K562 (cell line): ENCODE measurements at regions not wholly inside any gene's neighbourhood (a gene's known extent, or its start where the extent isn't known, plus 50 kb on each side); places are given as distances from the start of the nearest gene placed in this dataset.

ENCODE experiments used
- ATAC-seq: fragments of 200-7000 bp; cut with Tn5 transposase; 3 replicates; pipeline ENCODE4 v1.9.1; 2020; ENCODE audit warnings: moderate library complexity
- BruUV-seq: library from RNA; stranded (reverse); fragments of 400-500 nt; replicated peaks from 2 replicates; lab custom pipeline; 2021; lab: Mats Ljungman, UMichigan
- CTCF ChIA-PET: fragments of 300-600 bp; formaldehyde crosslinking; extraction: SDS; loops from one replicate; lab custom pipeline; 2021; ENCODE audit warnings: low intra/inter-chr PET ratio; lab: Yijun Ruan, JAX
- POLR2A ChIA-PET: fragments of 300-600, 350-650 bp; sonication (Branson Sonifier 250); formaldehyde crosslinking; extraction: SDS; loops from one replicate; lab custom pipeline; 2021; ENCODE audit warnings: antibody characterized with exemption, inconsistent platforms; lab: Yijun Ruan, JAX
- DNase-seq, 4 experiments: peaks; one replicate each; pipeline versions ENCODE4 v3.0.0 to v3.0.0-alpha.2; 2011 to 2018; ENCODE audit warnings: low spot score in 3 of 4, mixed read lengths in 3 of 4; ENCODE audit errors: extremely low read depth in 1 of 4
- FAIRE-seq: peaks from 2 replicates; lab custom pipeline; 2011; peaks lifted over from hg19 to GRCh38; lab: Jason Lieb, UNC
- H2AFZ ChIP-seq: 2 replicates; pipeline ENCODE4 v1.6.0; 2011; ENCODE audit warnings: low read depth, low read length, control low read depth, inconsistent platforms
- H3K27ac ChIP-seq: fragments of 200-600 bp; 3 replicates; pipeline ENCODE4 v1.8.0; 2011; ENCODE audit warnings: low read depth, mild to moderate bottlenecking, control low read depth, inconsistent platforms, low read length, moderate library complexity, mixed read lengths; ENCODE audit errors: extremely low read depth
- H3K27me3 ChIP-seq, 2 experiments: fragments of 300-600 bp in 1 of 2; 2 replicates in 1 of 2; 3 replicates in 1 of 2; pipeline versions ENCODE4 v1.6.0 to v1.8.0; 2011; ENCODE audit warnings: inconsistent platforms in 2 of 2, low read length in 2 of 2, mild to moderate bottlenecking in 1 of 2, mixed read lengths in 1 of 2, moderate library complexity in 1 of 2; ENCODE audit not compliant: control insufficient read depth in 2 of 2, insufficient read depth in 2 of 2
- H3K36me3 ChIP-seq: fragments of 300-600 bp; 3 replicates; pipeline ENCODE4 v1.8.0; 2011; ENCODE audit warnings: mild to moderate bottlenecking, low read length, inconsistent platforms; ENCODE audit not compliant: control insufficient read depth, insufficient read depth
- H3K4me1 ChIP-seq, 2 experiments: fragments of 200-600 bp in 1 of 2; replicated peaks in 1 of 2; 2 replicates in 1 of 2; 3 replicates in 1 of 2; pipeline versions ENCODE4 v1.5.1 to v1.8.0; 2011; ENCODE audit warnings: inconsistent platforms in 2 of 2, low read length in 2 of 2, mild to moderate bottlenecking in 1 of 2, mixed read lengths in 1 of 2, moderate library complexity in 1 of 2; ENCODE audit not compliant: control insufficient read depth in 2 of 2, insufficient read depth in 2 of 2
- H3K4me2 ChIP-seq: 2 replicates; pipeline ENCODE4 v1.6.1; 2011; ENCODE audit warnings: low read length, control low read depth, inconsistent platforms, mixed read lengths; ENCODE audit not compliant: insufficient read depth
- H3K4me3 ChIP-seq: fragments of 200-600 bp; sonication (generic), shearing (Covaris generic); 2 replicates; pipeline ENCODE4 v1.5.1; 2016; ENCODE audit warnings: control low read depth, inconsistent platforms
- H3K79me2 ChIP-seq: fragments of 200-600 bp; 3 replicates; pipeline ENCODE4 v1.8.0; 2011; ENCODE audit warnings: low read length, inconsistent platforms; ENCODE audit not compliant: control insufficient read depth, insufficient read depth
- H3K9ac ChIP-seq, 2 experiments: 2 replicates each; pipeline versions ENCODE4 v1.6.0 to v1.6.1; 2011; ENCODE audit warnings: low read depth in 2 of 2, low read length in 2 of 2, control low read depth in 1 of 2, inconsistent platforms in 1 of 2, mild to moderate bottlenecking in 1 of 2, mixed read lengths in 1 of 2; ENCODE audit not compliant: insufficient read depth in 1 of 2
- H3K9me1 ChIP-seq: one replicate; pipeline ENCODE4 v1.6.0; 2011; ENCODE audit warnings: inconsistent platforms, mild to moderate bottlenecking, low read length, moderate library complexity; ENCODE audit not compliant: control insufficient read depth, insufficient read depth
- H3K9me3 ChIP-seq: replicated peaks from 2 replicates; pipeline ENCODE4 v1.5.1; 2011; ENCODE audit warnings: low read depth, low read length, inconsistent platforms; ENCODE audit not compliant: control insufficient read depth, insufficient read depth
- H4K20me1 ChIP-seq: replicated peaks from 2 replicates; pipeline ENCODE4 v1.6.1; 2011; ENCODE audit warnings: low read length, inconsistent platforms, mixed read lengths; ENCODE audit not compliant: control insufficient read depth, insufficient read depth
- HNRNPL ChIP-seq: fragments of 200-400 bp; formaldehyde crosslinking; IDR thresholded peaks from 2 replicates; pipeline ENCODE4 v1.6.1; 2017; ENCODE audit warnings: low read depth, mild to moderate bottlenecking, low read length
- MAFK ChIP-seq: IDR thresholded peaks from 2 replicates; pipeline ENCODE4 v1.6.1; 2011; ENCODE audit warnings: low read length, improper control_type of control experiment
- RB1 ChIP-seq: fragments of 450-650 bp; IDR thresholded peaks from 2 replicates; pipeline ENCODE4 v1.6.1; 2017; ENCODE audit warnings: low read depth, mild to moderate bottlenecking
- RBFOX2 ChIP-seq: fragments of 200-400 bp; formaldehyde crosslinking; IDR thresholded peaks from 2 replicates; pipeline ENCODE4 v1.6.1; 2017; ENCODE audit warnings: low read depth, mild to moderate bottlenecking, low read length, moderate library complexity
- RNF2 ChIP-seq: sonication (generic); IDR thresholded peaks from 2 replicates; pipeline ENCODE4 v1.6.1; 2016
- SMARCC2 ChIP-seq: fragments of 450-650 bp; IDR thresholded peaks from 2 replicates; pipeline ENCODE4 v1.6.1; 2017; ENCODE audit warnings: antibody characterized with exemption, moderate library complexity, mild to moderate bottlenecking, low read depth
- TEAD1 ChIP-seq, 2 experiments: fragments of 450-650 bp in 1 of 2; sonication (generic) in 1 of 2; formaldehyde crosslinking; IDR thresholded peaks; 2 replicates each; pipeline versions ENCODE4 v1.4.0 to v1.8.0; 2020 to 2022; ENCODE audit warnings: mild to moderate bottlenecking in 2 of 2, missing genetic modification reagents in 1 of 2
- ZNF592 ChIP-seq: fragments of 450-650 bp; IDR thresholded peaks from 2 replicates; pipeline ENCODE4 v1.6.1; 2017; ENCODE audit warnings: antibody characterized with exemption, mild to moderate bottlenecking
- ZNF696 ChIP-seq: fragments of 250-450 bp; sonication (Bioruptor Pico); conservative IDR thresholded peaks from 2 replicates; pipeline ENCODE4 v1.4.0; 2020; ENCODE audit warnings: mild to moderate bottlenecking, moderate library complexity
- WGBS: fragments of 100-300 bp; shearing (Covaris generic); methylation state at CpG from one replicate; pipeline ENCODE4 v1.1.6; 2016; ENCODE audit warnings: low coverage, mixed read lengths; ENCODE audit not compliant: insufficient coverage; ENCODE audit errors: missing lambda C conversion rate; 5-methylcytosine and 5-hydroxymethylcytosine counted together
- in situ Hi-C: fragments of 300-500 bp; cut with MboI; formaldehyde crosslinking; loops from 4 replicates; pipeline ENCODE4 v1.15.0; 2018; ENCODE audit warnings: inconsistent platforms, mixed read lengths
- intact Hi-C: fragments of 100-400 bp; cut with micrococcal nuclease; formaldehyde crosslinking; loops from 2 replicates; pipeline ENCODE4 v1.14.2; 2022

GRCh38 chr9:38224941-38225340 is 155.9 kb upstream of the SHB start:
- Histone ChIP-seq H4K20me1 (no peaks in the 10 kb centered on the region), H3K9ac (no peak overlapping the region), H3K79me2 (no peaks in the 10 kb centered on the region), H3K4me1 (peaks cover 10 to 15% of the 10 kb centered on the region in 2 experiments), H3K9me3 (no peaks in the 10 kb centered on the region), H3K27ac (no peak overlapping the region), H3K4me2 (no peak overlapping the region), H3K27me3 (peaks cover 29 to 35% of the 10 kb centered on the region in 2 experiments), H3K9me1 (no peaks in the 10 kb centered on the region), H3K4me3 (no peak overlapping the region), H2AFZ (no peak overlapping the region)
- DNase-seq = no peak
- no peak for ATAC-seq
- FAIRE-seq = no peak
- POLR2A ChIA-PET = interaction anchor here (0.7 to 1.1 kb wide), 3 partner anchors 9 to 206 kb away, joined by 3 to 7 read pairs (median 5); no protein-coding TSS in a partner anchor
- in situ Hi-C loops (no loop called here), intact Hi-C loops (no loop called here)
- TF ChIP-seq MAFK = no peak
- TF ChIP-seq HNRNPL = no peak
- TF ChIP-seq TEAD1 (CRISPR knock-in tag; IDR thresholded peaks at IDR 0.05) = no peak
- TF ChIP-seq RBFOX2 = no peak
- TF ChIP-seq RB1 = no peak
- no peak for TF ChIP-seq RNF2
- no peak for TF ChIP-seq ZNF592
- no peak for TF ChIP-seq ZNF696 (CRISPR knock-in tag)
- TF ChIP-seq SMARCC2 = no peak
- TF ChIP-seq, all 486 proteins: peak for 0
- no peaks in the 10 kb centered on the region for H3K36me3 ChIP-seq
- CTCF ChIA-PET = no interaction called here
- 9% methylated on average over 6 of the region's 6 CpGs for WGBS
- no TSS peak for BruUV-seq
